ENCODE measurements at regions not wholly inside any gene's neighbourhood (a gene's known extent, or its start where the extent isn't known, plus 50 kb on each side); places are given as distances from the start of the nearest gene placed in this dataset.
A peak's percentile ranks its signal among the peaks of the same experiment; 100 is the strongest.
"Not testable (repeated sequence)": the region's sequence is repeated elsewhere in the genome, so short reads cannot be mapped to it uniquely, and the experiment has no call there.

GRCh38 chr12:131366261-131366871 lies 344.5 kb upstream of the SFSWAP start:
- Mint-ChIP-seq H3K4me1 (no peaks in the 10 kb centered on the region), H3K27me3 (peaks cover 0 to 9% (median 0%) of the 10 kb centered on the region in 3 donors), H3K4me3 (no peak overlapping the region), H3K27ac (peak overlapping the region in 2 of 6 donors; percentile 16 to 69), H3K9me3 (no peaks in the 10 kb centered on the region), H3K36me3 (no peaks in the 10 kb centered on the region)
- ATAC-seq (ENCODE audit: low read depth in 2 of 2) = no peak
- no peak for DNase-seq

- not testable (repeated sequence) for H3K4me1 Mint-ChIP-seq; DNase-seq; ATAC-seq (ENCODE audit: low read depth in 2 of 2); H3K27me3 Mint-ChIP-seq; H3K27ac Mint-ChIP-seq; H3K4me3 Mint-ChIP-seq; H3K36me3 Mint-ChIP-seq; H3K9me3 Mint-ChIP-seq
These were observed 343.6 kb upstream of the SFSWAP start for GRCh38 chr12:131367067-131367982.

- ATAC-seq (ENCODE audit: low read depth in 2 of 2) (no peak), DNase-seq (no peak)
- H3K27ac Mint-ChIP-seq = no peak overlapping the region
- H3K27me3 Mint-ChIP-seq = peaks cover 0 to 16% (median 0%) of the 10 kb centered on the region in 3 donors
- no peaks in the 10 kb centered on the region for H3K4me1 Mint-ChIP-seq
- H3K9me3 Mint-ChIP-seq = no peaks in the 10 kb centered on the region
- no peaks in the 10 kb centered on the region for H3K36me3 Mint-ChIP-seq
- H3K4me3 Mint-ChIP-seq = peak overlapping the region in 1 of 8 donors; percentile 9
These were observed 342.8 kb upstream of the SFSWAP start for GRCh38 chr12:131367983-131368667.

- Mint-ChIP-seq H3K27me3 (peaks cover 0 to 16% (median 0%) of the 10 kb centered on the region in 3 donors), H3K9me3 (no peaks in the 10 kb centered on the region), H3K27ac (no peak overlapping the region), H3K4me3 (no peak overlapping the region), H3K36me3 (no peaks in the 10 kb centered on the region), H3K4me1 (no peaks in the 10 kb centered on the region)
- ATAC-seq (ENCODE audit: low read depth in 2 of 2) = no peak
- DNase-seq = no peak
These were observed 342.2 kb upstream of the SFSWAP start for GRCh38 chr12:131368668-131369071.

- Mint-ChIP-seq H3K27ac (no peak overlapping the region), H3K27me3 (peaks cover 0 to 11% (median 0%) of the 10 kb centered on the region in 3 donors), H3K36me3 (no peaks in the 10 kb centered on the region), H3K4me1 (no peaks in the 10 kb centered on the region), H3K9me3 (no peaks in the 10 kb centered on the region), H3K4me3 (no peak overlapping the region)
- no peak for ATAC-seq (ENCODE audit: low read depth in 2 of 2)
- DNase-seq = no peak
These were observed 341.6 kb upstream of the SFSWAP start for GRCh38 chr12:131369094-131369845.

- H3K27ac Mint-ChIP-seq = no peak overlapping the region
- ATAC-seq (ENCODE audit: low read depth in 2 of 2) (no peak), DNase-seq (no peak)
- no peak overlapping the region for H3K4me3 Mint-ChIP-seq
- peaks cover 0 to 11% (median 0%) of the 10 kb centered on the region in 3 donors for H3K27me3 Mint-ChIP-seq
- H3K36me3 Mint-ChIP-seq = no peaks in the 10 kb centered on the region
- no peaks in the 10 kb centered on the region for H3K9me3 Mint-ChIP-seq
- no peaks in the 10 kb centered on the region for H3K4me1 Mint-ChIP-seq
These were observed 340.6 kb upstream of the SFSWAP start for GRCh38 chr12:131370321-131370720.

GRCh38 chr12:131370791-131371347 lies 340.0 kb upstream of the SFSWAP start:
- H3K36me3 Mint-ChIP-seq = no peaks in the 10 kb centered on the region
- no peak overlapping the region for H3K27ac Mint-ChIP-seq
- no peak overlapping the region for H3K4me3 Mint-ChIP-seq
- H3K9me3 Mint-ChIP-seq = no peaks in the 10 kb centered on the region
- ATAC-seq (ENCODE audit: low read depth in 2 of 2) (no peak), DNase-seq (no peak)
- no peaks in the 10 kb centered on the region for H3K4me1 Mint-ChIP-seq
- peaks cover 0 to 11% (median 0%) of the 10 kb centered on the region in 3 donors for H3K27me3 Mint-ChIP-seq

- Mint-ChIP-seq H3K4me1 (no peaks in the 10 kb centered on the region), H3K27me3 (peaks cover 0 to 11% (median 0%) of the 10 kb centered on the region in 3 donors), H3K27ac (no peak overlapping the region), H3K36me3 (no peaks in the 10 kb centered on the region), H3K9me3 (no peaks in the 10 kb centered on the region), H3K4me3 (no peak overlapping the region)
- DNase-seq (no peak), ATAC-seq (ENCODE audit: low read depth in 2 of 2) (no peak)
These were observed 339.3 kb upstream of the SFSWAP start for GRCh38 chr12:131371401-131372170.

- peaks cover 0 to 11% (median 4%) of the 10 kb centered on the region in 3 donors for H3K27me3 Mint-ChIP-seq
- no peak overlapping the region for H3K27ac Mint-ChIP-seq
These were observed 338.8 kb upstream of the SFSWAP start for GRCh38 chr12:131372171-131372475.

GRCh38 chr12:131372706-131373195 lies 338.1 kb upstream of the SFSWAP start:
- ATAC-seq (ENCODE audit: low read depth in 2 of 2) (no peak), DNase-seq (no peak)
- Mint-ChIP-seq H3K9me3 (peaks cover 0 to 2% (median 0%) of the 10 kb centered on the region in 7 donors), H3K4me3 (no peak overlapping the region), H3K27ac (no peak overlapping the region), H3K4me1 (no peaks in the 10 kb centered on the region), H3K36me3 (no peaks in the 10 kb centered on the region), H3K27me3 (peaks cover 0 to 11% (median 4%) of the 10 kb centered on the region in 3 donors)

More at GRCh38 chr12:131372171-131372475, 338.8 kb upstream of the SFSWAP start:
- Mint-ChIP-seq H3K9me3 (peaks cover 0 to 2% (median 0%) of the 10 kb centered on the region in 7 donors), H3K4me1 (no peaks in the 10 kb centered on the region), H3K36me3 (no peaks in the 10 kb centered on the region), H3K4me3 (no peak overlapping the region)
- DNase-seq = no peak
- ATAC-seq (ENCODE audit: low read depth in 2 of 2) = no peak

GRCh38 chr12:131375261-131375971 lies 335.5 kb upstream of the SFSWAP start:
- Mint-ChIP-seq H3K4me3 (no peak overlapping the region), H3K9me3 (peaks cover 0 to 2% (median 0%) of the 10 kb centered on the region in 7 donors), H3K27me3 (peaks cover 0 to 11% (median 11%) of the 10 kb centered on the region in 3 donors), H3K36me3 (no peaks in the 10 kb centered on the region), H3K4me1 (no peaks in the 10 kb centered on the region), H3K27ac (peak overlapping the region in 1 of 6 donors; percentile 63)
- no peak for ATAC-seq (ENCODE audit: low read depth in 2 of 2)
- DNase-seq = no peak

GRCh38 chr12:131375972-131376345 lies 334.9 kb upstream of the SFSWAP start:
- Mint-ChIP-seq H3K4me3 (no peak overlapping the region), H3K27ac (no peak overlapping the region), H3K9me3 (peaks cover 0 to 2% (median 0%) of the 10 kb centered on the region in 7 donors), H3K27me3 (peaks cover 0 to 17% (median 11%) of the 10 kb centered on the region in 3 donors), H3K4me1 (no peaks in the 10 kb centered on the region), H3K36me3 (no peaks in the 10 kb centered on the region)
- no peak for DNase-seq
- no peak for ATAC-seq (ENCODE audit: low read depth in 2 of 2)

All from naive B cell (primary cell).